ENCODE measurements at regions not wholly inside any gene's neighbourhood (a gene's known extent, or its start where the extent isn't known, plus 50 kb on each side); places are given as distances from the start of the nearest gene placed in this dataset.

GRCh38 chr2:83956991-83957390 is 502.1 kb downstream of the SUCLG1 start:
- H3K27me3 Mint-ChIP-seq (ENCODE audit: low read depth) = peaks cover 2% of the 10 kb centered on the region
- no peak overlapping the region for H3K27ac Mint-ChIP-seq (ENCODE audit: unreplicated experiment)
- no peaks in the 10 kb centered on the region for H3K4me1 Mint-ChIP-seq (ENCODE audit: low read depth)
- H3K4me3 Mint-ChIP-seq (ENCODE audit: unreplicated experiment) = no peak overlapping the region
- H3K36me3 Mint-ChIP-seq (ENCODE audit: low read depth) = no peaks in the 10 kb centered on the region
- DNase-seq (ENCODE audit: low spot score) = no peak
- TF ChIP-seq, protein P1, sequence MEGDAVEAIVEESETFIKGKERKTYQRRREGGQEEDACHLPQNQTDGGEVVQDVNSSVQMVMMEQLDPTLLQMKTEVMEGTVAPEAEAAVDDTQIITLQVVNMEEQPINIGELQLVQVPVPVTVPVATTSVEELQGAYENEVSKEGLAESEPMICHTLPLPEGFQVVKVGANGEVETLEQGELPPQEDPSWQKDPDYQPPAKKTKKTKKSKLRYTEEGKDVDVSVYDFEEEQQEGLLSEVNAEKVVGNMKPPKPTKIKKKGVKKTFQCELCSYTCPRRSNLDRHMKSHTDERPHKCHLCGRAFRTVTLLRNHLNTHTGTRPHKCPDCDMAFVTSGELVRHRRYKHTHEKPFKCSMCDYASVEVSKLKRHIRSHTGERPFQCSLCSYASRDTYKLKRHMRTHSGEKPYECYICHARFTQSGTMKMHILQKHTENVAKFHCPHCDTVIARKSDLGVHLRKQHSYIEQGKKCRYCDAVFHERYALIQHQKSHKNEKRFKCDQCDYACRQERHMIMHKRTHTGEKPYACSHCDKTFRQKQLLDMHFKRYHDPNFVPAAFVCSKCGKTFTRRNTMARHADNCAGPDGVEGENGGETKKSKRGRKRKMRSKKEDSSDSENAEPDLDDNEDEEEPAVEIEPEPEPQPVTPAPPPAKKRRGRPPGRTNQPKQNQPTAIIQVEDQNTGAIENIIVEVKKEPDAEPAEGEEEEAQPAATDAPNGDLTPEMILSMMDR (IDR thresholded peaks at IDR 0.05) = no peak
- H3K9me3 Mint-ChIP-seq (ENCODE audit: low read depth) = no peaks in the 10 kb centered on the region

DNA sequence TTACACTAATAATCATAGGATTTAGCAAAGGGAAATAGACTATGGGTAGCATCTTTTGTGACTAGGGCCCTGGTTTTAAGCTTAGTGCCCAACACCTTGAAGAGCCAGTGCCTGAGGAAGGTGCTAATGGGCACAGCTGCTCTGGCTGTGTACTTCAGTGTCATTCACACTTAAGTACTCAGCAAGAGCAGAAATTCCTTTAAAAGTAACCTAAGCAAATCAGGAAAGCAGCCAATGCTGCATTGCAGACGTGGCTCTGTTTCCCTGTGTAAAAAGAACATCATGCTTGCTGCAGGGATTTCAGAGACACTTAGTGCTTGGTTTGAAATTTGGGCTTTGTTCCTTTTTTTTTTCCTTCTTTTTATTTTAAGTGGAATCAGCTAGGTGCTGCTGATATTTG is 505.4 kb downstream of the SUCLG1 start:
- Mint-ChIP-seq H3K27ac (ENCODE audit: unreplicated experiment) (no peak overlapping the region), H3K27me3 (ENCODE audit: low read depth) (peaks cover 2% of the 10 kb centered on the region), H3K4me3 (ENCODE audit: unreplicated experiment) (no peak overlapping the region), H3K36me3 (ENCODE audit: low read depth) (no peaks in the 10 kb centered on the region), H3K4me1 (ENCODE audit: low read depth) (no peaks in the 10 kb centered on the region), H3K9me3 (ENCODE audit: low read depth) (no peaks in the 10 kb centered on the region)
- DNase-seq (ENCODE audit: low spot score) = no peak
- TF ChIP-seq, protein P1 (IDR thresholded peaks at IDR 0.05) = no peak

- no peak overlapping the region for H3K4me3 Mint-ChIP-seq (ENCODE audit: unreplicated experiment)
Observed at GRCh38 chr2:83951378-83951947, 507.6 kb downstream of the SUCLG1 start.

GRCh38 chr2:83949361-83949760 is 509.7 kb downstream of the SUCLG1 start:
- Mint-ChIP-seq H3K27me3 (ENCODE audit: low read depth) (no peaks in the 10 kb centered on the region), H3K36me3 (ENCODE audit: low read depth) (no peaks in the 10 kb centered on the region), H3K4me3 (ENCODE audit: unreplicated experiment) (no peak overlapping the region), H3K27ac (ENCODE audit: unreplicated experiment) (no peak overlapping the region), H3K9me3 (ENCODE audit: low read depth) (no peaks in the 10 kb centered on the region), H3K4me1 (ENCODE audit: low read depth) (no peaks in the 10 kb centered on the region)
- TF ChIP-seq, protein P1 (IDR thresholded peaks at IDR 0.05) = no peak
- no peak for DNase-seq (ENCODE audit: low spot score)

More at GRCh38 chr2:83951378-83951947, 507.6 kb downstream of the SUCLG1 start:
- no peak for DNase-seq (ENCODE audit: low spot score)
- peaks cover 2% of the 10 kb centered on the region for H3K27me3 Mint-ChIP-seq (ENCODE audit: low read depth)
- TF ChIP-seq, protein P1 (IDR thresholded peaks at IDR 0.05) = no peak
- H3K4me1 Mint-ChIP-seq (ENCODE audit: low read depth) = no peaks in the 10 kb centered on the region
- H3K9me3 Mint-ChIP-seq (ENCODE audit: low read depth) = no peaks in the 10 kb centered on the region
- no peaks in the 10 kb centered on the region for H3K36me3 Mint-ChIP-seq (ENCODE audit: low read depth)
- H3K27ac Mint-ChIP-seq (ENCODE audit: unreplicated experiment) = no peak overlapping the region

GRCh38 chr2:83944191-83944590 is 514.9 kb downstream of the SUCLG1 start:
- no peak for DNase-seq (ENCODE audit: low spot score)
- no peaks in the 10 kb centered on the region for H3K9me3 Mint-ChIP-seq (ENCODE audit: low read depth)
- H3K36me3 Mint-ChIP-seq (ENCODE audit: low read depth) = no peaks in the 10 kb centered on the region
- TF ChIP-seq, protein P1 (IDR thresholded peaks at IDR 0.05) = no peak
- H3K27ac Mint-ChIP-seq (ENCODE audit: unreplicated experiment) = no peak overlapping the region
- H3K4me3 Mint-ChIP-seq (ENCODE audit: unreplicated experiment) = no peak overlapping the region
- peaks cover 6% of the 10 kb centered on the region for H3K27me3 Mint-ChIP-seq (ENCODE audit: low read depth)
- no peaks in the 10 kb centered on the region for H3K4me1 Mint-ChIP-seq (ENCODE audit: low read depth)

Data from chondrocyte (in vitro differentiated cells).